Stimulated activated CD4-positive, alpha-beta T cell treated with anti-CD3 and anti-CD28 coated beads, TNF-alpha, amount 100 ng/mL, for 1 hour (primary cell): ENCODE measurements at regions not wholly inside any gene's neighbourhood (a gene's known extent, or its start where the extent isn't known, plus 50 kb on each side); places are given as distances from the start of the nearest gene placed in this dataset.
"Not testable (repeated sequence)": the region's sequence is repeated elsewhere in the genome, so short reads cannot be mapped to it uniquely, and the experiment has no call there.

Experiments
- DNase-seq, 3 donors: peaks; one replicate each; pipeline ENCODE4 v3.0.0-alpha.2; 2020; ENCODE audit warnings: low read depth in 3 of 3, low spot score in 1 of 3

- DNase-seq, result no peak
These were observed 1545.7 kb upstream of the TENM4 start for GRCh38 chr11:80986421-80987074.

- DNase-seq, result no peak
These were observed 1539.4 kb upstream of the TENM4 start for GRCh38 chr11:80980227-80980626.

GRCh38 chr11:80973786-80974185 lies 1533.0 kb upstream of the TENM4 start:
- DNase-seq, result no peak

GRCh38 chr11:80970037-80970436 lies 1529.2 kb upstream of the TENM4 start:
- DNase-seq, result no peak

- DNase-seq, result no peak
These were observed 1526.8 kb upstream of the TENM4 start for GRCh38 chr11:80967649-80968048.

GRCh38 chr11:80960381-80961029 lies 1519.7 kb upstream of the TENM4 start:
- no peak for DNase-seq

- no peak for DNase-seq
These were observed 1518.9 kb upstream of the TENM4 start for GRCh38 chr11:80959751-80960150.

GRCh38 chr11:80958987-80959386 lies 1518.2 kb upstream of the TENM4 start:
- DNase-seq, result no peak

GRCh38 chr11:80958361-80958760 lies 1517.5 kb upstream of the TENM4 start:
- DNase-seq, result no peak

GRCh38 chr11:80955588-80955987 lies 1514.8 kb upstream of the TENM4 start:
- no peak for DNase-seq

GRCh38 chr11:80948781-80949180 lies 1508.0 kb upstream of the TENM4 start:
- no peak for DNase-seq

GRCh38 chr11:80944758-80945157 lies 1503.9 kb upstream of the TENM4 start:
- no peak for DNase-seq

- DNase-seq, result no peak
These were observed 1502.4 kb upstream of the TENM4 start for GRCh38 chr11:80943226-80943625.

- DNase-seq, result no peak
These were observed 1497.0 kb upstream of the TENM4 start for GRCh38 chr11:80937842-80938241.

GRCh38 chr11:80930038-80930437 lies 1489.2 kb upstream of the TENM4 start:
- DNase-seq, result no peak

- DNase-seq, result no peak
These were observed 1488.4 kb upstream of the TENM4 start for GRCh38 chr11:80929031-80929805.

GRCh38 chr11:80925321-80925720 lies 1484.5 kb upstream of the TENM4 start:
- DNase-seq, result no peak

GRCh38 chr11:80921310-80921709 lies 1480.5 kb upstream of the TENM4 start:
- not testable (repeated sequence) for DNase-seq

- no peak for DNase-seq
These were observed 1475.5 kb upstream of the TENM4 start for GRCh38 chr11:80916173-80916798.

GRCh38 chr11:80914311-80914710 lies 1473.5 kb upstream of the TENM4 start:
- no peak for DNase-seq

- no peak for DNase-seq
These were observed 1470.8 kb upstream of the TENM4 start for GRCh38 chr11:80911666-80912065.

GRCh38 chr11:80900265-80900664 lies 1459.4 kb upstream of the TENM4 start:
- DNase-seq, result no peak
